ENCODE measurements at regions not wholly inside any gene's neighbourhood (a gene's known extent, or its start where the extent isn't known, plus 50 kb on each side); places are given as distances from the start of the nearest gene placed in this dataset.

- TF ChIP-seq CTCF (IDR thresholded peaks at IDR 0.05; ENCODE audit: insufficient read depth, low read length, poor library complexity, severe bottlenecking) (no peak), EZH2phosphoT487 (conservative IDR thresholded peaks at IDR 0.05; ENCODE audit: low read length) (no peak)
Observed at GRCh38 chr16:79847101-79847500, 246.6 kb upstream of the MAF start.

Data from SU-DHL-6 (cell line).